ENCODE measurements at regions not wholly inside any gene's neighbourhood (a gene's known extent, or its start where the extent isn't known, plus 50 kb on each side); places are given as distances from the start of the nearest gene placed in this dataset.

DNA sequence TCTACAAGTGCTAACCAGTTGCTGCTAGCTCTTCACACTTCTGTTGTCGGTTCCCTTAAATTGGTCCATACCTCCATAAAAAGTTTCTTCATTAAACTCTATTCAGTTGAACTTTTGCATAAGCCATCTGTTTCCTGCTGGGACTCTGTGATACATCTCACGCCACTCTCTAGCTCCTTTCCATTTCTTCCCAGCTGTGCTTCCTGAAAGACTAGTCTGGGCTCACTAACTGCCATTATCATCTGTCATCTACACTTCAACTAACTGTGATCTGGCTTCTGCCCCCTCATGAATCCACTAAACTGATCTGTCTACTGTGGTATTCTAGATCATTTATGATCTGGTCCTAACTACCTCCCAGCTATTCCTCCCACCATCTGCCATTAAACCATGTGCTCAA is 78.3 kb downstream of the ELAPOR2 start:
- ChIA-PET POLR2A (ENCODE audit: low non-redundant PET) (no interaction called here), CTCF (no interaction called here)
- H3K27ac ChIP-seq: no peak overlapping the region
- TF ChIP-seq, protein P1, sequence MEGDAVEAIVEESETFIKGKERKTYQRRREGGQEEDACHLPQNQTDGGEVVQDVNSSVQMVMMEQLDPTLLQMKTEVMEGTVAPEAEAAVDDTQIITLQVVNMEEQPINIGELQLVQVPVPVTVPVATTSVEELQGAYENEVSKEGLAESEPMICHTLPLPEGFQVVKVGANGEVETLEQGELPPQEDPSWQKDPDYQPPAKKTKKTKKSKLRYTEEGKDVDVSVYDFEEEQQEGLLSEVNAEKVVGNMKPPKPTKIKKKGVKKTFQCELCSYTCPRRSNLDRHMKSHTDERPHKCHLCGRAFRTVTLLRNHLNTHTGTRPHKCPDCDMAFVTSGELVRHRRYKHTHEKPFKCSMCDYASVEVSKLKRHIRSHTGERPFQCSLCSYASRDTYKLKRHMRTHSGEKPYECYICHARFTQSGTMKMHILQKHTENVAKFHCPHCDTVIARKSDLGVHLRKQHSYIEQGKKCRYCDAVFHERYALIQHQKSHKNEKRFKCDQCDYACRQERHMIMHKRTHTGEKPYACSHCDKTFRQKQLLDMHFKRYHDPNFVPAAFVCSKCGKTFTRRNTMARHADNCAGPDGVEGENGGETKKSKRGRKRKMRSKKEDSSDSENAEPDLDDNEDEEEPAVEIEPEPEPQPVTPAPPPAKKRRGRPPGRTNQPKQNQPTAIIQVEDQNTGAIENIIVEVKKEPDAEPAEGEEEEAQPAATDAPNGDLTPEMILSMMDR (conservative IDR thresholded peaks at IDR 0.05; ENCODE audit: low read depth): no peak
- DNase-seq (ENCODE audit: low spot score): no peak

DNA sequence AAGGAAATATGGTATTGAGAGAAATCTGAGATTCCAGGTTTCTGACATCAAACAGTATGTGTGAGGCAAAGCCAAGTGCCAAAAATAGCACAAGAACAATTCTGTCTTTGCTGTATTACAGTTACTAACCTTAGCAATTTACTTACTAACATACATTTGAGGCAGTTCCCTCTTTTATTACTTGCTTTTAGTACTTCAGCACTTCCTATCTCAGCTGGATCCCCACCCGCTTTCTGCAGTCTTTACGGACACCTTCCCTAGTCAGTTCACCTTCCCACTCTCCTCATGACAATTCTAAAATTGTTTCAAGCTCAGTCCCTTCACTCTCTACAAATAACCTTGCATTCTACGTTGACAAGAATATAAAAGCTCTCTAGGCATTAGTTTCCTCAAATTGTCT is 79.2 kb downstream of the ELAPOR2 start:
- ChIA-PET CTCF (no interaction called here), POLR2A (ENCODE audit: low non-redundant PET) (no interaction called here)
- TF ChIP-seq, protein P1 (conservative IDR thresholded peaks at IDR 0.05; ENCODE audit: low read depth): no peak
- no peak overlapping the region for H3K27ac ChIP-seq
- DNase-seq (ENCODE audit: low spot score): no peak

DNA sequence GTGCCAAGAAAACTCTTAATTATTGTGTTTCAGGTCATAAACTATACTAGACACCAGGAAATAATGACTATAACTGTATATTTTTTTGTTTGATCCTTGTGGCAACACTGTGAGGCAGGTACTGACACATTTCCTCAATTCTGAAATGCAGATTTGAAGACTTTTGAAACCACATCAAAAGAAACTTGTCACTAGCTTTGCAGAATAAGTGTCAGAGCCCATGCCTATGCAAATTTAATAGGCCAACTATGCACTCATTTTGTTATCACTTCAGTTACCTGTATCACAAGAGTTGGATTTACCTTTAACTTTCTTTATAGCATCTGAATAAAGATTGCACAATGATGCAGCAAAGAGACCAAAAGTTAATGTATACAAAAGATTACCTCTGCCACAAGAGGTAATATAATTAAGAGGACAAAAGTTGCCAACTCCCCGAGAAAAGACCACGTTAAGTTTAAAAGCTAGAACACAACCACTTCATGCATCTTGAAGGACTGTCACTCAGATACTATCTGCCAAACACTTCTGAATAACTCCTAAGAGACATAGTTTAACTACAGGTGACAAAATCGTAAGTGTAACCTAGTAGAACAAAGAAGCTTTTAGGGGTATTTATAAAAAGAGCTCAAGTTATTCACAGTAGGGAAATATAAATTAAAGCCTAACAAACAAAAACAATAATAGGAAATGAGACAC is 80.5 kb downstream of the ELAPOR2 start:
- no peak overlapping the region for H3K27ac ChIP-seq
- DNase-seq (ENCODE audit: low spot score): no peak
- TF ChIP-seq, protein P1 (conservative IDR thresholded peaks at IDR 0.05; ENCODE audit: low read depth): no peak
- POLR2A ChIA-PET (ENCODE audit: low non-redundant PET): no interaction called here
- CTCF ChIA-PET: no interaction called here

DNA sequence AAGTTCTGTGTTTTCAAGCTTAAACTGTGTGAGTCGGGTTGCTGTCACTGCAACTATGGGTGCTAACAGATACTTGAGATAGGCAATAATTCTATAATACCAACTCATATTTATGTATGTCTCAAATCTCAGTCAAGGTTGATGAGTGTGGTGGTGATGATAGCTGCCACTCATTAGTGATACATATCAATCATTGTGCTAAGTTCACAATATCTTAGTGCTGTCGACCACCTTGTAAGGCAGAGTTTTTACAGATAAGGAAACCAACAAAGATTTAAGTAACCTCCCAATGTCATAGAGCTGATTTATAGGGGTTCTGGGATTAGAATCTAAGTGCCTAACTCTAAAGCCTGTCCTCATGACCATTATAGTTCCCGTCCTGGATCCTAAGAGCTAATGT is 82.5 kb downstream of the ELAPOR2 start:
- ChIA-PET POLR2A (ENCODE audit: low non-redundant PET) (no interaction called here), CTCF (interaction anchor here (0.7 kb wide), 1 partner anchor 73 kb away, joined by 3 read pairs; no protein-coding TSS in a partner anchor)
- H3K27ac ChIP-seq: no peak overlapping the region
- TF ChIP-seq, protein P1 (conservative IDR thresholded peaks at IDR 0.05; ENCODE audit: low read depth): no peak
- no peak for DNase-seq (ENCODE audit: low spot score)

DNA sequence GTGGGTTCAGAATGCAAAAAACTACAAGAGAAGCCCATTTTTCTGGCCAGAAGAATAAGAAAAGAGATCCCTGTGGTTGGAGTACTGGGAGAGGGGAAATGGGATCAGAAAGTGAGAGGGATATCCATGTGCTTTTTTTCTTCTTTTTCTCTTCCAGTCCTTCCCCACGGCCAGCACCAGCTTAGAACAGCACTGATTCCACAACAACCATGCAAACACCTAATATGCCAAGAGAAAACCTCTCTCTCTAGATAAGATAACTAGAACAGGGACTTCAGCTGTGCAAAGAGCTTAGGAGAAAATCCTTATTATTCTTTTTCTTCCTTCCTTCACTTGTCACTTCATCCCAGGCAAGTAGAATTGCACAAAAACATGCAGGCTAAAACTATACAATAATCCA is 83.5 kb downstream of the ELAPOR2 start:
- H3K27ac ChIP-seq: no peak overlapping the region
- POLR2A ChIA-PET (ENCODE audit: low non-redundant PET): no interaction called here
- DNase-seq (ENCODE audit: low spot score): no peak
- TF ChIP-seq, protein P1 (conservative IDR thresholded peaks at IDR 0.05; ENCODE audit: low read depth): no peak
- CTCF ChIA-PET: no interaction called here

DNA sequence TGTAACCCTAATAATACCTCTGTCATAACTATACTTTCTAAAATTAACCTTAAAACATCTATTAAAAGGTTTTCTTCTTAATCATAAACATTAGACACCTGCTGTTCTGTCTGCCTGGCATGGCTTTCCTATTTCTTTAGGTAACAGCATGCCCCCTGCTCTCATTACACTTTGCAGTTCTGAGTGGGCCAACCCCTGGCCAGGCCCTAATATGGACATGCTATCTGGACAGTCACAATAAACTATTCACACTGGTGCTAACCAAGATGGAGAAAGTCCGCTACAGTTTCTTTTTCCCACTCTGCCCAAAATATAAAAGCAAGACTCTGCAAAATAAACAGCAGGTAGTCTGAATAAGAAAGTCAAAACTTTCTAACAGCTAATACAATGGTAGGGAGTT is 84.0 kb downstream of the ELAPOR2 start:
- DNase-seq (ENCODE audit: low spot score): no peak
- TF ChIP-seq, protein P1 (conservative IDR thresholded peaks at IDR 0.05; ENCODE audit: low read depth): no peak
- CTCF ChIA-PET: no interaction called here
- H3K27ac ChIP-seq: no peak overlapping the region
- POLR2A ChIA-PET (ENCODE audit: low non-redundant PET): no interaction called here
